Central memory CD8-positive, alpha-beta T cell (primary cell): ENCODE measurements at regions not wholly inside any gene's neighbourhood (a gene's known extent, or its start where the extent isn't known, plus 50 kb on each side); places are given as distances from the start of the nearest gene placed in this dataset.
A peak's percentile ranks its signal among the peaks of the same experiment; 100 is the strongest.

Experiments
- ATAC-seq: fragments of 150-1000 bp; cut with Tn5 transposase; replicated peaks from 2 replicates; pipeline ENCODE4 v1.10.0; 2022; ENCODE audit warnings: mild to moderate bottlenecking, moderate FRiP score, moderate number of reproducible peaks; ENCODE audit not compliant: poor library complexity, severe bottlenecking; ENCODE audit errors: extremely low read depth
- DNase-seq, 2 donors: peaks; one replicate each; pipeline ENCODE4 v3.0.0; 2021; ENCODE audit warnings: low spot score in 2 of 2
- H3K27ac Mint-ChIP-seq: one replicate; pipeline ENCODE4 v1.8.0; 2022; ENCODE audit warnings: low read depth, mild to moderate bottlenecking, moderate library complexity, mixed read lengths
- H3K27me3 Mint-ChIP-seq: one replicate; pipeline ENCODE4 v1.8.0; 2022; ENCODE audit warnings: mixed read lengths
- H3K36me3 Mint-ChIP-seq: one replicate; pipeline ENCODE4 v1.8.0; 2022; ENCODE audit warnings: mild to moderate bottlenecking, moderate library complexity, mixed read lengths; ENCODE audit not compliant: insufficient read depth
- H3K4me1 Mint-ChIP-seq: one replicate; pipeline ENCODE4 v1.8.0; 2022; ENCODE audit warnings: mixed read lengths
- H3K4me3 Mint-ChIP-seq: one replicate; pipeline ENCODE4 v1.8.0; 2022; ENCODE audit warnings: mild to moderate bottlenecking, moderate library complexity, mixed read lengths
- H3K9me3 Mint-ChIP-seq: one replicate; pipeline ENCODE4 v1.8.0; 2022; ENCODE audit warnings: mixed read lengths

DNA sequence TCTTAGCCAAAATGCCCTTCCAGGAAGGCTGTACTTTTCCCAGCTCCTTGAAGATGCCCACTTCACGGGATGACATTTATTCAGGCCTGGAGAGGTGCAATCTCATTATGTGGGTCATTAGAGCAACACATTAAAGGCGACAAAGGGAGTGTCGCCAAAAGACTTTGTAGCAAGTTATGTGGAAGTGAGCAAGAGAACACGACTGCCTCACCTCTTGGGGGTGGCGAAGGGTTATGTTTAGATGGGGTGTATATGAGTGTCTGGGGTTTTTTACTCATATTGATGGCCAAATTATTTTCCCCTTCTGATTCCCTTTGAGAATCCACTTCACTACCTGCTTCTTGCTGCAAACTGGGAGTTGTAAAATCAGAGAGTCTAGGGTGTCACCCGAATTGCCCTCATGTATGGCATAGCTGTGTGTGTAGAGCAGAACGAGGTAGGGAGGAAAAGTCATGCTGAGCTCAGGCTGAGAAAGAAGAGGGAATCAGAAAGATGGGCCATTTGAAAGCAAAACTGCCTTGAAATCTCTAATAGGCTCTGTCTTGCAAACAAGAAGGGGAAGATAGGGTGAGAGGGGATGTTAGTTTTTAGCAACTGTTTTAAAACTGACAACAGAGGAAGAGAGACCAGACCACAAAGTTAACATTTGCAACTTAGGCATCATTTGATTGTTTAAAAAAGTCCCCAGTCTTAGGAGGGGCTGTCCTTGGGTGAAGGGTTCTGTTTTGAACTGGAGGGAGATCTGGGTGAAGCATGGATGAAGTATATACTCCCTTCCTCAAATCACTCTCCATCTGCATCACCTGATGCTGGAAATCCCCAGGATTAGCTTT, 97.1 kb upstream of the IL12B start:
- ATAC-seq, result peak; percentile 63
- peaks cover 2% of the 10 kb centered on the region for H3K36me3 Mint-ChIP-seq
- H3K4me1 Mint-ChIP-seq, result peaks cover 50% of the 10 kb centered on the region
- peak overlapping the region; percentile 53 for H3K4me3 Mint-ChIP-seq
- no peaks in the 10 kb centered on the region for H3K9me3 Mint-ChIP-seq
- no peak for DNase-seq
- peak overlapping the region; percentile 84 for H3K27ac Mint-ChIP-seq
- no peaks in the 10 kb centered on the region for H3K27me3 Mint-ChIP-seq

DNA sequence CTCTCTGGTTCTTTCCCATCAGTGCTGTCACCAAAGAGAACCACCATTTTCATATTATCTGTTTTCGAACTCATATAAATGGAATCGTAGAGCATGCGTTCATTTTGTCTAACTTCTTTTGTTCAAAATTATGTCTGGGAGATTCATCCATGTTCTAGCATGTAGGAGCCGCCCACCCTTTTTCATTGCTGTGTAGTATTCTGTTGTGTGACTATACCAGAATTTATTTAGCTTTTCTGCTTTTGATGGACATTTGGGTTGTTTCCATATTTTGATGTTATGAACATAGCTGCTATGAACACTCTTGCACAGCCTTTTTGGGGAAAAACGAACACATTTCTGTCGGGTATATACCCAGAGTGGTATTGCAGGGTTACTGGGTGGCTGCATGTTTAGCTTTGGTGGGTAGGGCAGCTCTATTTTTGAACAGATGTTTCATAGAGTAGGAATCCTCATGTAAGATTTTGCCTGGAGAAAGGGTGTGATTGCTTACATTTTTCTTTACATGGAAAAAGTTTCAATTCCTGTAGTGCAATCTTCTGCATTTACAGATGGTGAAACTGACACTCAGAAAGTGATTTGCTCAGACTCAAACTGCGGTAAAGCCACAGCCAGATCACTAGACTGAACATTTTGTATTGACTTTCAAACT, 100.2 kb upstream of the IL12B start:
- no peak overlapping the region for H3K4me3 Mint-ChIP-seq
- no peak for ATAC-seq
- peaks cover 12% of the 10 kb centered on the region for H3K27me3 Mint-ChIP-seq
- no peaks in the 10 kb centered on the region for H3K9me3 Mint-ChIP-seq
- H3K36me3 Mint-ChIP-seq, result peaks cover 2% of the 10 kb centered on the region
- no peak for DNase-seq
- H3K4me1 Mint-ChIP-seq, result peaks cover 59% of the 10 kb centered on the region
- no peak overlapping the region for H3K27ac Mint-ChIP-seq

DNA sequence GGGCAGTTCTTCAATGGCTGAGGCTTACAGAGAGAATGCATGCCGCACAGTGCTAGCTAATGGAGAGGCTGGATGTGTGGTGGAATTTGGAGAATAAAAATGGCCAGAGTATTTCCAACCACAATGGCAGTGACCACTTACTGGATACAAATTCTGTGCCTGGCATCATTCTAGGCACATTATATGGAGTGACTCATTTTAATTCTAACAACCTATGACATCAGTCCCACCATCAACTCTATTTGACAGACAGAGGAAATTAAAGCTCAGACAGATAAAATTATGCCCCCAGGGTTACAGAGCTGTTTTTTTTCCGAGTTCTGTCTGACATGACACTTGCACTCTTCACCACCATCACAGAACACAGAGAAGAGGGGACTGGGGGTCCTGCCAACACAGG, 105.6 kb upstream of the IL12B start:
- Mint-ChIP-seq H3K27ac (no peak overlapping the region), H3K9me3 (no peaks in the 10 kb centered on the region), H3K36me3 (no peaks in the 10 kb centered on the region), H3K4me1 (peaks cover 21% of the 10 kb centered on the region), H3K27me3 (peaks cover 12% of the 10 kb centered on the region), H3K4me3 (no peak overlapping the region)
- ATAC-seq (no peak), DNase-seq (no peak)

DNA sequence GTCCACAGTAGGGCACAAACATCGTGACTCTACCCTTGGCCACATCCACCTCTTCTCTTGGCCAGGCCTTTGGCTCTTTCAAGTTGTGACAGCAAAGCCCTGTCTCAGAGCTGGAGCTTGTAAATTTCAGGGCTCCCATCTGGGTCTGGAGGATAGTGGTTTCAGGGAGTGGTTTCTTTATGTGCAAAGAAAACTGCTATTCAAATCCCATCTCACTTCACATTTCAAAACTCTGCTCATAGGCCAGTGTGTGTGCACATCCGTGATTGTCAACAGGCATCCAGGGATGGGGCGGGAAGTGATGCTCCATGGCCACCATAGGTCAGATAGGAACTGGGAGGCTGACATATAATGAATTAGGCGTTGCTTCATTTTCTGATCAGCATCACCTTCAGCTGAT, 107.8 kb upstream of the IL12B start:
- no peak for ATAC-seq
- peaks cover 7% of the 10 kb centered on the region for H3K27me3 Mint-ChIP-seq
- H3K27ac Mint-ChIP-seq, result no peak overlapping the region
- no peaks in the 10 kb centered on the region for H3K36me3 Mint-ChIP-seq
- H3K4me1 Mint-ChIP-seq, result peaks cover 4% of the 10 kb centered on the region
- no peak for DNase-seq
- no peaks in the 10 kb centered on the region for H3K9me3 Mint-ChIP-seq
- H3K4me3 Mint-ChIP-seq, result no peak overlapping the region

DNA sequence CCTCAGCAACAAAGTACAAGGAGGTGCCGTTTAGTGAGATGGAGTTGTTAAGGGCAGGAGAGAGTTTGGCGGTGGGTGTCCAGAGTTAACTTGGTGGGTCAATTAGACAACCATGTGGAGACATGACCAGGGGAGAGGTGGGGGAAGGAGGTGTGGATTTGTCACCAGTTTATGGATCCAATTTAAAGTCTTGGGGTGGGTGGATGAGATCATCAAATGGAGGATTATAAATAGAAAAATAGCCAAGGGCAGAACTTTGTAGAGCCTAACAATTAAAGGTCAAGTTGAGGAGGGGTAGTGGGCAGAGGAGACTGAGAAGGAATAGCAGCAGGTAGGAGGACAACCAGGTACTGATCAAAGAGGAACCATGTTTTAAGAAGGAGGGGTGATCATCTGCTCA, 108.7 kb upstream of the IL12B start:
- no peaks in the 10 kb centered on the region for H3K9me3 Mint-ChIP-seq
- H3K36me3 Mint-ChIP-seq, result no peaks in the 10 kb centered on the region
- no peak overlapping the region for H3K27ac Mint-ChIP-seq
- no peaks in the 10 kb centered on the region for H3K27me3 Mint-ChIP-seq
- no peak for ATAC-seq
- H3K4me3 Mint-ChIP-seq, result no peak overlapping the region
- no peaks in the 10 kb centered on the region for H3K4me1 Mint-ChIP-seq
- DNase-seq, result no peak

DNA sequence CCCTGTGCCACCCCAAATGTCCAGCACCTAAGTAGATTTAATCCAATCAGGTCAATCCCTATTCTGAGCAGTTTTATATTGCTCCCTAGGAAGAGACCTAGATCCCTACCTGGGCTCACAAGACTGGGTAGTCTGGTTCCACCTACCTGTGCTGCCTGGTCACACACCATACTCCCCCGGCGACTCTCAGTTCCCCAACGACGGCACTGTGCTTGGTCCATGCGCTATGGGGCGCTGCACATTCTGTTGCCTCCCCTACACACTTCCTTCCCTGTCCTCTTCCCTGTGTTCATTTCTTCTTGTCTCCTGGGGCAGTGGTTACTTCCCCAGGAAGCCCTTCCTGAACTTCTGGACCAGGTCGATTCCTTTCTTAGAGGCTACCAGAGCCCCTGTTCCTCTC, 109.9 kb upstream of the IL12B start:
- Mint-ChIP-seq H3K27ac (no peak overlapping the region), H3K36me3 (no peaks in the 10 kb centered on the region), H3K9me3 (no peaks in the 10 kb centered on the region), H3K4me3 (no peak overlapping the region), H3K27me3 (no peaks in the 10 kb centered on the region), H3K4me1 (no peaks in the 10 kb centered on the region)
- no peak for ATAC-seq
- no peak for DNase-seq

DNA sequence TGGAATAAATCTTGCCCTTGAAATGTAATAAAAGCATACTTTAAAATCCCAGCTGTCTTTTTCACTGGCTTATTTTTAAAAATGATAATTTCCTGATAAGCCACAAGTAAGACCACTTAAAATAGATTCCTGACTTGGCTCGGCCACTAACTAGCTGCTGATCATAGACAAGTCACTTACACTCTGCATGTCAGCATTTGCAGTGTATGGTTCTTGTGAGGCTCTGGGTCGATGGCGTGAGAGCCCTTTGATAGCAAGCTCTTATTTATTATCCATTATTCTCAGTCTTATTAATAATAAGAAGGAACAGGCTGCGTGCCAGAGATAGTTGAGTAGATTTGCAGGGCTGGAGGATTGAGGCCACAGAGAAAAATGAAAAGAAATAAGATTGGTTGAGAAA, 110.7 kb upstream of the IL12B start:
- no peak for DNase-seq
- H3K36me3 Mint-ChIP-seq, result no peaks in the 10 kb centered on the region
- H3K27me3 Mint-ChIP-seq, result no peaks in the 10 kb centered on the region
- no peaks in the 10 kb centered on the region for H3K4me1 Mint-ChIP-seq
- no peak for ATAC-seq
- no peak overlapping the region for H3K27ac Mint-ChIP-seq
- no peak overlapping the region for H3K4me3 Mint-ChIP-seq
- H3K9me3 Mint-ChIP-seq, result no peaks in the 10 kb centered on the region

DNA sequence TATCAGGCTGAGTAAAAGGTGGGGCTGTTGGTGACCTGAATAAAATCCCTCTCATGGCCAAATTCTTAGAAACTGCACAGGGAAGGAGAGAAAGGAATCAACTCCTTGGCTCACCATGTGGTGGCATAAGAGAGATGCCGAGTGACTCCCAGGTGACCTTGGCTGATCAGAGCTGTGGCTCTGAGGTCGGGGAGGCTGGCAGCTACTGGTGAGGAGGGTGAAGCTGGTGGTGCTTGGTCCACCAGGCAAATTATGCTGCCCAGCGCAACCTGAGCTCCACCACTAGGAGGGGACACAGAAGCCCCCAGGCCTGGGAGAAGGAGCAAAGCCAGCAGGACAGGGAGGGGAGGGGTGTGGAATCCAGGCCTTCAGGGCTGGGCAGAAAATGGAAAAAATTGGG, 111.2 kb upstream of the IL12B start:
- H3K36me3 Mint-ChIP-seq, result no peaks in the 10 kb centered on the region
- no peak overlapping the region for H3K27ac Mint-ChIP-seq
- no peak overlapping the region for H3K4me3 Mint-ChIP-seq
- H3K27me3 Mint-ChIP-seq, result no peaks in the 10 kb centered on the region
- no peaks in the 10 kb centered on the region for H3K4me1 Mint-ChIP-seq
- no peaks in the 10 kb centered on the region for H3K9me3 Mint-ChIP-seq
- ATAC-seq, result no peak
- DNase-seq, result no peak

DNA sequence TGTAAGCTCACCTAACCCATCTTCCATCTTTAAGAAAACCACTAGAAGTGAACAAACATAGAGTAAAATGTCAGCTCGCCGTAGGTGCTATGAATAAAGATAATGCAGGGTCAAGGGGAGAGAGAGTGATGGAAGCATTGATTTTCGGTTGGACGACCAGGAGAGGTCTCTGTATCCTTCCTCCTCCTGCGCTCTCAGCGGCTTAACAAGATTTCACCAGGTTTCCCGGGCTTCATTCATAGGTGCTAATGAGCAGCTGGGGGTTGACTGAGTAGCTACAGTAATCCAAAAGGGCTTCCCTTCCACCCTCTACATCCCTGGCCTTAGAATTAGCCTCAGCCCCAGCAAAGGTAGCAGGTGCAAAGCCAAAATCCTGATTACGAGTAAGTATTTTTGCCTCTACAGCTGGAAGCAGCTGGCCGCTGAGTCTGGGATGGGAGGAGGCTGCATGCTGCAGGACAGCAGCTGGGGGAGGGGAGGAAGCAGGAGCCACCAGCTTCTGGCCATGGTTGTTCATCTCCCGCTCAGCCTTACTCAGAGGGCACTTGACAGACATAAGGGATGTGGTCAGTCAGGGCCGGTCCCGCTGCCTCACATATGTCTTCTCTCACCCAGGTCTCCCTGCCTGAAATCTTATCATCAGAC, 112.0 kb upstream of the IL12B start:
- Mint-ChIP-seq H3K4me3 (no peak overlapping the region), H3K4me1 (no peaks in the 10 kb centered on the region), H3K27ac (no peak overlapping the region), H3K9me3 (no peaks in the 10 kb centered on the region), H3K36me3 (no peaks in the 10 kb centered on the region), H3K27me3 (no peaks in the 10 kb centered on the region)
- no peak for ATAC-seq
- DNase-seq, result no peak

DNA sequence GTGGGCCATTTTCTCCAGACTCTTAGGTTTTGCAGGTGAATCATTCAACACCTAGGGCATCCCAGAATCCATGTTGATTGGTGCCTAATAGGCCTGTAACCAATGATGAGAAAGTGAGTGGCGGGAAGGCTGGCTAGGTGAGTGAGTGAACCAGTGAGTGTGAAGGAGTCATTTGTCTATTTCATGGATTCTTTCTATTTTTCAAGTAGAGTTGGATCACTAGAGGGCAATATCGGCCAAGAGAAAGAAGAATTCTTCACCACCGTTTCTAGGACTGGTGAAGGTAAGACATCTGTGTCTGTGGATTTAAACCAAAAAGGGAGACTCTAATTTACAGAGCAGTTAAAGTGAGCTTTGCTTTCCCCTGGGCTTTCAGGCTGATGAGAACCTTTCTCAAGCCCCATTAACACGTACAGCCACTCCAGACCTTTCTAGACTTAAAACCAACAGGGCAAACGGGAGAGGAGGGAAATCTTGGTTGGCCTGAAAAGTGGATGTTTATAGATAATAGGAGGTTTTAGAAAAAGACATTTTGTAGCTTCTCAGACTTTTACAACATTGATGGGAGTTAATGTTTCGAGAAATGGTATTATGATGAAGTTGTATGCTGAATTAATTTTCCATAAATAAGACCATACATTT, 114.3 kb upstream of the IL12B start:
- no peaks in the 10 kb centered on the region for H3K9me3 Mint-ChIP-seq
- no peaks in the 10 kb centered on the region for H3K36me3 Mint-ChIP-seq
- no peak overlapping the region for H3K4me3 Mint-ChIP-seq
- ATAC-seq (no peak), DNase-seq (no peak)
- no peak overlapping the region for H3K27ac Mint-ChIP-seq
- no peaks in the 10 kb centered on the region for H3K27me3 Mint-ChIP-seq
- H3K4me1 Mint-ChIP-seq, result no peaks in the 10 kb centered on the region

DNA sequence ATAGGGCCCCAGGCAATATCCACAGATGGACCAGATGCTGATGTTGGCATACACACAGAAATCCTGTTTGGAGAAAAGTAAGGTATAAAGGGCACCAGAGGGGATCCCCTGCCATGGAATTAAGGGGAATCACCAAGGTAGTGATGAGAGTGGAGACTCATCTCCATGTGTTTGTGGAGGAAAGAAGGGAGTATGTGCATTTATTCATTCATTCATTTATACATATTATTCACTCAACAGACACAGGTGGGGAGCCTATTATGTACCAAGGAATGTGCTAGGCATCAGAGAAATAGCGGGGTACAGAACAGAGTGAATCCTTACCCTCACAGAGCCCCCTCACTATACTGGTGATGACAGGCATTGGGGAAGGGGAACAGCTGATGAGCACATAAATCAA, 116.8 kb upstream of the IL12B start:
- Mint-ChIP-seq H3K4me3 (no peak overlapping the region), H3K9me3 (no peaks in the 10 kb centered on the region), H3K27me3 (no peaks in the 10 kb centered on the region), H3K36me3 (no peaks in the 10 kb centered on the region), H3K4me1 (no peaks in the 10 kb centered on the region), H3K27ac (no peak overlapping the region)
- no peak for DNase-seq
- no peak for ATAC-seq

DNA sequence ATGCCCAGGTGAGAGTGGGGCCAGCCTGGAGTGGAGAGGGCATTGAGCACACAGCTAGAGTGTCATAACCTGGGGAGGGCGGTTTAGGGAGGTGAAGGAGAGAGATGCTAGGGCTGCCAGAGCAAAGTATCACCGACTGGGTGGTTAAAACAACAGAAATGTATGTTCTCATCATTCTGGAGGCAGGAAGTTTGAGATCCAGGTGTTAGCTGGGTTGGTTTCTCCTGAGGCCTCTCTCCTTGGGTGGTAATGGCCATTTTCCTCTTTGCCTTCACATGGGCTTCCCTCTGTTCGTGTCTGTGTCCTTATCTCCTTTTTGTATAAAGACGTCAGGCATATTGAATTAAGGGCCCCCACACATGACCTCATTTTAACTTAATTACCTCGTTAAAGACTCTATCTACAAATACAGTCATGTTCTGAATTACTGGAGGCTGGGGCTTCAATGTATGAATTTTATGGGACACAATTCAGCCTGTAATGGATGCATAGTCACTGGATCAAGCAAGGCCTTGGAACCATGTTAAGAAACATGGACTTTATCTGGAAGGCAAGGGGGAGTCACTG, 118.6 kb upstream of the IL12B start:
- H3K27me3 Mint-ChIP-seq, result no peaks in the 10 kb centered on the region

More for the DNA sequence above, 118.6 kb upstream of the IL12B start:
- ATAC-seq (no peak), DNase-seq (no peak)
- Mint-ChIP-seq H3K27ac (no peak overlapping the region), H3K36me3 (no peaks in the 10 kb centered on the region), H3K4me3 (no peak overlapping the region), H3K4me1 (no peaks in the 10 kb centered on the region), H3K9me3 (no peaks in the 10 kb centered on the region)
